GM12878 (cell line): ENCODE measurements at regions not wholly inside any gene's neighbourhood (a gene's known extent, or its start where the extent isn't known, plus 50 kb on each side); places are given as distances from the start of the nearest gene placed in this dataset.

Source experiments
- ATAC-seq: fragments of 200-7000 bp; cut with Tn5 transposase; 3 replicates; pipeline ENCODE4 v1.9.1; 2020; ENCODE audit warnings: mild to moderate bottlenecking, moderate library complexity
- BruUV-seq: library from RNA; stranded (reverse); fragments of 400-500 nt; replicated peaks from 2 replicates; lab custom pipeline; 2021; lab: Mats Ljungman, UMichigan
- CTCF ChIA-PET: fragments of 300-600 bp; sonication (Branson Sonifier 250); formaldehyde crosslinking; extraction: SDS; loops from one replicate; lab custom pipeline; 2021; ENCODE audit warnings: inconsistent platforms; lab: Yijun Ruan, JAX
- POLR2A ChIA-PET: fragments of 350-600 bp; formaldehyde crosslinking; extraction: SDS; loops from one replicate; lab custom pipeline; 2021; ENCODE audit warnings: inconsistent platforms; lab: Charles Lee
- RAD21 ChIA-PET: fragments of 300-600 bp; sonication (Branson Sonifier 250); formaldehyde crosslinking; loops from one replicate; lab custom pipeline; 2023; ENCODE audit warnings: antibody characterized with exemption; ENCODE audit not compliant: unreplicated experiment; lab: Charles Lee
- SMC1A ChIA-PET: fragments of 300-600 bp; sonication (Branson Sonifier 250); formaldehyde crosslinking; loops from one replicate; lab custom pipeline; 2023; ENCODE audit not compliant: unreplicated experiment, uncharacterized antibody; lab: Charles Lee
- DNase-seq: peaks from one replicate; pipeline ENCODE4 v3.0.0-alpha.2; 2011; ENCODE audit warnings: low read depth, low spot score
- FAIRE-seq: peaks from 3 replicates; lab custom pipeline; 2011; peaks lifted over from hg19 to GRCh38; lab: Jason Lieb, UNC
- H2AFZ ChIP-seq: 2 replicates; pipeline ENCODE4 v1.6.0; 2011; ENCODE audit warnings: low read depth, low read length, control low read depth; ENCODE audit not compliant: control insufficient read depth
- H3K27ac ChIP-seq: 2 replicates; pipeline ENCODE4 v1.5.1; 2011; ENCODE audit warnings: control low read depth; ENCODE audit not compliant: control insufficient read depth, insufficient read depth
- H3K27me3 ChIP-seq, 2 experiments: replicated peaks in 1 of 2; 2 replicates each; pipeline versions ENCODE4 v1.6.0 to v1.6.1; 2011; ENCODE audit warnings: low read length in 1 of 2; ENCODE audit not compliant: control insufficient read depth in 2 of 2, insufficient read depth in 2 of 2
- H3K36me3 ChIP-seq, 2 experiments: 2 replicates each; pipeline ENCODE4 v1.5.1; 2011; ENCODE audit warnings: low read length in 1 of 2; ENCODE audit not compliant: control insufficient read depth in 2 of 2, insufficient read depth in 2 of 2
- H3K4me1 ChIP-seq: 2 replicates; pipeline ENCODE4 v1.6.1; 2011; ENCODE audit warnings: mild to moderate bottlenecking, low read length, moderate library complexity, mixed read lengths; ENCODE audit not compliant: control insufficient read depth, insufficient read depth
- H3K4me2 ChIP-seq: 2 replicates; pipeline ENCODE4 v1.6.0; 2011; ENCODE audit warnings: control low read depth; ENCODE audit not compliant: control insufficient read depth, insufficient read depth
- H3K4me3 ChIP-seq: fragments of 200-600 bp; sonication (generic); 2 replicates; pipeline ENCODE4 v1.5.1; 2016
- H3K79me2 ChIP-seq: 2 replicates; pipeline ENCODE4 v1.6.0; 2011; ENCODE audit warnings: low read length; ENCODE audit not compliant: control insufficient read depth, insufficient read depth
- H3K9ac ChIP-seq: 2 replicates; pipeline ENCODE4 v1.8.0; 2011; ENCODE audit warnings: low read length, control low read depth, mixed read lengths; ENCODE audit not compliant: control insufficient read depth, insufficient read depth
- H3K9me3 ChIP-seq: replicated peaks from 3 replicates; pipeline ENCODE4 v1.5.1; 2011; ENCODE audit warnings: mild to moderate bottlenecking, low read length; ENCODE audit not compliant: control insufficient read depth, insufficient read depth
- H4K20me1 ChIP-seq: 2 replicates; pipeline ENCODE4 v1.6.0; 2011; ENCODE audit not compliant: control insufficient read depth, insufficient read depth
- BACH1 ChIP-seq: fragments of 450-650 bp; IDR thresholded peaks from 2 replicates; pipeline ENCODE4 v1.6.1; 2017; ENCODE audit warnings: mild to moderate bottlenecking, borderline replicate concordance
- CTCF ChIP-seq, 3 experiments: IDR thresholded peaks in 2 of 3; conservative IDR thresholded peaks in 1 of 3; 2 replicates each; pipeline ENCODE4 v1.5.1; 2011; ENCODE audit warnings: low read depth in 3 of 3, low read length in 3 of 3, mild to moderate bottlenecking in 3 of 3, control low read depth in 2 of 3, moderate library complexity in 2 of 3, inconsistent platforms in 1 of 3, mixed read lengths in 1 of 3; ENCODE audit not compliant: control insufficient read depth in 2 of 3, insufficient read depth in 1 of 3; ENCODE audit errors: extremely low read depth in 1 of 3
- EP300 ChIP-seq, 2 experiments: fragments of 150-350 bp in 1 of 2; IDR thresholded peaks; 2 replicates each; pipeline ENCODE4 v1.6.1; 2011 to 2012; ENCODE audit warnings: low read depth in 2 of 2, low read length in 2 of 2, borderline replicate concordance in 1 of 2, improper control_type of control experiment in 1 of 2, inconsistent platforms in 1 of 2; ENCODE audit not compliant: control insufficient read depth in 1 of 2
- ESRRA ChIP-seq: IDR thresholded peaks from 2 replicates; pipeline ENCODE4 v1.6.1; 2012; ENCODE audit warnings: mild to moderate bottlenecking, low read length, improper control_type of control experiment
- GATAD2B ChIP-seq: fragments of 450-650 bp; conservative IDR thresholded peaks from 2 replicates; pipeline ENCODE4 v1.6.1; 2017; ENCODE audit warnings: low read depth, mild to moderate bottlenecking, moderate library complexity
- MLLT1 ChIP-seq: fragments of 450-650 bp; IDR thresholded peaks from 2 replicates; pipeline ENCODE4 v1.6.1; 2016; ENCODE audit warnings: mild to moderate bottlenecking
- STAT1 ChIP-seq: fragments of 450-650 bp; conservative IDR thresholded peaks from 2 replicates; pipeline ENCODE4 v1.6.1; 2014; ENCODE audit warnings: antibody characterized with exemption, mild to moderate bottlenecking
- SUPT20H ChIP-seq: IDR thresholded peaks from 2 replicates; pipeline ENCODE4 v1.6.1; 2011; ENCODE audit warnings: low read depth, mild to moderate bottlenecking, low read length, moderate library complexity, borderline replicate concordance; ENCODE audit not compliant: control insufficient read depth
- YY1 ChIP-seq: IDR thresholded peaks from 2 replicates; pipeline ENCODE4 v1.6.1; 2011; ENCODE audit warnings: low read depth, mild to moderate bottlenecking, low read length
- ZBED1 ChIP-seq: IDR thresholded peaks from 2 replicates; pipeline ENCODE4 v1.6.1; 2016; ENCODE audit warnings: borderline replicate concordance
- WGBS: methylation state at CpG from one replicate; pipeline ENCODE4 v1.1.6; 2016; ENCODE audit warnings: low lambda C conversion rate; ENCODE audit not compliant: insufficient replicate concordance, insufficient coverage; ENCODE audit errors: missing lambda C conversion rate; 5-methylcytosine and 5-hydroxymethylcytosine counted together
- in situ Hi-C: fragments of 300-500 bp; cut with MboI; formaldehyde crosslinking; loops from 9 replicates; pipeline ENCODE4 v1.14.3; 2018; ENCODE audit warnings: mixed read lengths
- intact Hi-C: fragments of 100-400 bp; cut with micrococcal nuclease; formaldehyde crosslinking; loops from one replicate; pipeline ENCODE4 v1.14.2; 2022; ENCODE audit not compliant: unreplicated experiment
- TF ChIP-seq, protein P1 (sequence below): IDR thresholded peaks from 2 replicates; pipeline ENCODE4 v1.6.1; 2012; ENCODE audit warnings: improper control_type of control experiment, low read depth, low read length; ENCODE audit not compliant: insufficient replicate concordance
- TF ChIP-seq, protein P2 (sequence below): fragments of 450-650 bp; IDR thresholded peaks from 2 replicates; pipeline ENCODE4 v1.6.1; 2017; ENCODE audit warnings: antibody characterized with exemption, mild to moderate bottlenecking, moderate library complexity

DNA sequence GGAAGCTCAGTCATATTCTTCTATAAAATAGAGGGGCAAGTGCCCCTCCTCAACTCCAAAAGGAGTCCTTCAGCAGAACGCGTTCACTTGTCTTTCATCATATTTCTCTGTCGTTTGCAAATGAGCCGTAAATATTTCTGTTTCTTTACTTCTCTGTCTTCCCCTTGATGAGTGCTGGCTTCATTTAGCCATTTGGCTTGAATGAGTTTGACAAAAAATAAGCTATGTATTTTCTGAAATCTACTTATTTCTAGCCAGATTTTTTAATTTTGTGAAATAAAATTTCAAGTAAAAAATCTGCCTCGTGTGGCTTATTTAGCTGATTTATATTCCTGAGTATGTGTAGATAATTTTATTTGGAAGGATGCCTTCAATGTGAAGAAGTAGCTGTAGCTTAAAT is 170.8 kb upstream of the DGKB start:
- Histone ChIP-seq H4K20me1 (no peaks in the 10 kb centered on the region), H3K79me2 (no peaks in the 10 kb centered on the region), H3K4me1 (no peaks in the 10 kb centered on the region)
- intact Hi-C loops = no loop called here
- TF ChIP-seq MLLT1 = no peak
- no peak for TF ChIP-seq EP300 (IDR thresholded peaks at IDR 0.05; ENCODE audit: borderline replicate concordance in 1 of 2, control insufficient read depth in 1 of 2, low read depth in 2 of 2, low read length in 2 of 2)
- TF ChIP-seq CTCF (IDR thresholded peaks at IDR 0.05 in 2 of 3, conservative IDR thresholded peaks at IDR 0.05 in 1 of 3; ENCODE audit: control insufficient read depth in 2 of 3, extremely low read depth in 1 of 3, insufficient read depth in 1 of 3, low read depth in 3 of 3, low read length in 3 of 3) = no peak
- no peak for TF ChIP-seq STAT1
- TF ChIP-seq ESRRA = no peak
- TF ChIP-seq ZBED1 = no peak
- TF ChIP-seq, protein P1, sequence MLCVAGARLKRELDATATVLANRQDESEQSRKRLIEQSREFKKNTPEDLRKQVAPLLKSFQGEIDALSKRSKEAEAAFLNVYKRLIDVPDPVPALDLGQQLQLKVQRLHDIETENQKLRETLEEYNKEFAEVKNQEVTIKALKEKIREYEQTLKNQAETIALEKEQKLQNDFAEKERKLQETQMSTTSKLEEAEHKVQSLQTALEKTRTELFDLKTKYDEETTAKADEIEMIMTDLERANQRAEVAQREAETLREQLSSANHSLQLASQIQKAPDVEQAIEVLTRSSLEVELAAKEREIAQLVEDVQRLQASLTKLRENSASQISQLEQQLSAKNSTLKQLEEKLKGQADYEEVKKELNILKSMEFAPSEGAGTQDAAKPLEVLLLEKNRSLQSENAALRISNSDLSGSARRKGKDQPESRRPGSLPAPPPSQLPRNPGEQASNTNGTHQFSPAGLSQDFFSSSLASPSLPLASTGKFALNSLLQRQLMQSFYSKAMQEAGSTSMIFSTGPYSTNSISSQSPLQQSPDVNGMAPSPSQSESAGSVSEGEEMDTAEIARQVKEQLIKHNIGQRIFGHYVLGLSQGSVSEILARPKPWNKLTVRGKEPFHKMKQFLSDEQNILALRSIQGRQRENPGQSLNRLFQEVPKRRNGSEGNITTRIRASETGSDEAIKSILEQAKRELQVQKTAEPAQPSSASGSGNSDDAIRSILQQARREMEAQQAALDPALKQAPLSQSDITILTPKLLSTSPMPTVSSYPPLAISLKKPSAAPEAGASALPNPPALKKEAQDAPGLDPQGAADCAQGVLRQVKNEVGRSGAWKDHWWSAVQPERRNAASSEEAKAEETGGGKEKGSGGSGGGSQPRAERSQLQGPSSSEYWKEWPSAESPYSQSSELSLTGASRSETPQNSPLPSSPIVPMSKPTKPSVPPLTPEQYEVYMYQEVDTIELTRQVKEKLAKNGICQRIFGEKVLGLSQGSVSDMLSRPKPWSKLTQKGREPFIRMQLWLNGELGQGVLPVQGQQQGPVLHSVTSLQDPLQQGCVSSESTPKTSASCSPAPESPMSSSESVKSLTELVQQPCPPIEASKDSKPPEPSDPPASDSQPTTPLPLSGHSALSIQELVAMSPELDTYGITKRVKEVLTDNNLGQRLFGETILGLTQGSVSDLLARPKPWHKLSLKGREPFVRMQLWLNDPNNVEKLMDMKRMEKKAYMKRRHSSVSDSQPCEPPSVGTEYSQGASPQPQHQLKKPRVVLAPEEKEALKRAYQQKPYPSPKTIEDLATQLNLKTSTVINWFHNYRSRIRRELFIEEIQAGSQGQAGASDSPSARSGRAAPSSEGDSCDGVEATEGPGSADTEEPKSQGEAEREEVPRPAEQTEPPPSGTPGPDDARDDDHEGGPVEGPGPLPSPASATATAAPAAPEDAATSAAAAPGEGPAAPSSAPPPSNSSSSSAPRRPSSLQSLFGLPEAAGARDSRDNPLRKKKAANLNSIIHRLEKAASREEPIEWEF = no peak
- no peak for TF ChIP-seq GATAD2B
- no peak for TF ChIP-seq BACH1
- TF ChIP-seq, protein P2, sequence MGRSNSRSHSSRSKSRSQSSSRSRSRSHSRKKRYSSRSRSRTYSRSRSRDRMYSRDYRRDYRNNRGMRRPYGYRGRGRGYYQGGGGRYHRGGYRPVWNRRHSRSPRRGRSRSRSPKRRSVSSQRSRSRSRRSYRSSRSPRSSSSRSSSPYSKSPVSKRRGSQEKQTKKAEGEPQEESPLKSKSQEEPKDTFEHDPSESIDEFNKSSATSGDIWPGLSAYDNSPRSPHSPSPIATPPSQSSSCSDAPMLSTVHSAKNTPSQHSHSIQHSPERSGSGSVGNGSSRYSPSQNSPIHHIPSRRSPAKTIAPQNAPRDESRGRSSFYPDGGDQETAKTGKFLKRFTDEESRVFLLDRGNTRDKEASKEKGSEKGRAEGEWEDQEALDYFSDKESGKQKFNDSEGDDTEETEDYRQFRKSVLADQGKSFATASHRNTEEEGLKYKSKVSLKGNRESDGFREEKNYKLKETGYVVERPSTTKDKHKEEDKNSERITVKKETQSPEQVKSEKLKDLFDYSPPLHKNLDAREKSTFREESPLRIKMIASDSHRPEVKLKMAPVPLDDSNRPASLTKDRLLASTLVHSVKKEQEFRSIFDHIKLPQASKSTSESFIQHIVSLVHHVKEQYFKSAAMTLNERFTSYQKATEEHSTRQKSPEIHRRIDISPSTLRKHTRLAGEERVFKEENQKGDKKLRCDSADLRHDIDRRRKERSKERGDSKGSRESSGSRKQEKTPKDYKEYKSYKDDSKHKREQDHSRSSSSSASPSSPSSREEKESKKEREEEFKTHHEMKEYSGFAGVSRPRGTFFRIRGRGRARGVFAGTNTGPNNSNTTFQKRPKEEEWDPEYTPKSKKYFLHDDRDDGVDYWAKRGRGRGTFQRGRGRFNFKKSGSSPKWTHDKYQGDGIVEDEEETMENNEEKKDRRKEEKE = no peak
- no peak for TF ChIP-seq YY1
- no peak for TF ChIP-seq SUPT20H
- TF ChIP-seq, all 136 proteins: peak for 0
- in situ Hi-C loops = no loop called here
- ChIA-PET RAD21 (no interaction called here), SMC1A (no interaction called here), POLR2A (no interaction called here), CTCF (no interaction called here)
- no peak for ATAC-seq
- no peak for DNase-seq
- no peaks in the 10 kb centered on the region for H3K27me3 ChIP-seq
- 50% methylated on average over 5 of the region's 5 CpGs for WGBS
- no peaks in the 10 kb centered on the region for H3K36me3 ChIP-seq
- no peak for FAIRE-seq
- no peak overlapping the region for H3K27ac ChIP-seq
- BruUV-seq = no TSS peak
- no peak overlapping the region for H3K9ac ChIP-seq
- H2AFZ ChIP-seq = no peak overlapping the region
- no peak overlapping the region for H3K4me3 ChIP-seq
- H3K4me2 ChIP-seq = no peak overlapping the region
- no peaks in the 10 kb centered on the region for H3K9me3 ChIP-seq
